MCF 10A (cell line): ENCODE measurements at regions not wholly inside any gene's neighbourhood (a gene's known extent, or its start where the extent isn't known, plus 50 kb on each side); places are given as distances from the start of the nearest gene placed in this dataset.

Experiments
- BruUV-seq: library from RNA; stranded (reverse); fragments of 400-500 nt; replicated peaks from 2 replicates; lab custom pipeline; 2021; lab: Mats Ljungman, UMichigan
- CTCF ChIA-PET: fragments of 300-600 bp; sonication (Branson Sonifier 250); formaldehyde crosslinking; extraction: SDS; loops from one replicate; lab custom pipeline; 2021; ENCODE audit warnings: antibody characterized with exemption, inconsistent platforms; lab: Yijun Ruan, JAX
- POLR2A ChIA-PET: fragments of 300-600, 350-650 bp; sonication (Branson Sonifier 250); formaldehyde crosslinking; extraction: SDS; loops from one replicate; lab custom pipeline; 2020; ENCODE audit warnings: antibody characterized with exemption, inconsistent platforms; lab: Yijun Ruan, JAX
- DNase-seq: peaks from one replicate; pipeline ENCODE4 v3.0.0-alpha.2; 2018; ENCODE audit not compliant: unreplicated experiment
- H3K27ac Mint-ChIP-seq: one replicate; pipeline ENCODE4 v1.8.0; 2022; ENCODE audit warnings: mild to moderate bottlenecking, low read depth, mixed read lengths; ENCODE audit not compliant: unreplicated experiment
- H3K27me3 Mint-ChIP-seq: one replicate; pipeline ENCODE4 v1.8.0; 2022; ENCODE audit warnings: mixed read lengths; ENCODE audit not compliant: insufficient read depth, unreplicated experiment
- H3K36me3 Mint-ChIP-seq: one replicate; pipeline ENCODE4 v1.8.0; 2022; ENCODE audit warnings: mild to moderate bottlenecking, moderate library complexity, mixed read lengths; ENCODE audit not compliant: insufficient read depth, unreplicated experiment
- H3K4me1 Mint-ChIP-seq: one replicate; pipeline ENCODE4 v1.8.0; 2022; ENCODE audit warnings: mixed read lengths; ENCODE audit not compliant: insufficient read depth, unreplicated experiment
- H3K4me3 Mint-ChIP-seq: one replicate; pipeline ENCODE4 v1.8.0; 2022; ENCODE audit warnings: mild to moderate bottlenecking, moderate library complexity, mixed read lengths; ENCODE audit not compliant: unreplicated experiment
- H3K9me3 Mint-ChIP-seq: one replicate; pipeline ENCODE4 v1.8.0; 2022; ENCODE audit warnings: mixed read lengths; ENCODE audit not compliant: unreplicated experiment
- intact Hi-C: fragments of 100-400 bp; cut with micrococcal nuclease; formaldehyde crosslinking; loops from 2 replicates; pipeline ENCODE4 v1.14.1; 2022
- TF ChIP-seq, protein P1 (sequence below): fragments of 200-600 bp; IDR thresholded peaks from one replicate; pipeline ENCODE4 v1.8.0; 2022; ENCODE audit warnings: antibody characterized with exemption, mild to moderate bottlenecking; ENCODE audit not compliant: unreplicated experiment

DNA sequence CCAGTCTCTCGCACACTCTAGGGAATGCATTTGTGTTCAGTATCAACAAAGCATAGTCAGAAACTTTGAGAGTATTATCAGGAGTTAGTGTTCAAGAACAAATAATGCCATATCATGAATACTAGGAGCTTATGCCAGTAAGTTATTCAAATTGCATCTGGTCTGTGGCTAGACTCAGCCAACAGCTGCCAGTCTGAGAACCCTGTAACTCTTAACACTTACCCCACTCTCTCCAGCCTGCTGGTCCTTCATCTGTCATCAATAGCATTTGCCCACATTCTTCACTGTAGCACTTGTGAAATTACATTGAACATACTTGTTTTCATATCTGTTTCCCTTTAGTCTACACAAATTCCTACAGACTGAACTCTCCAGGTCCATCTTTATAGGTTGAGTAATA is 1157.5 kb upstream of the RAG2 start:
- no peaks in the 10 kb centered on the region for H3K4me1 Mint-ChIP-seq
- no peak overlapping the region for H3K27ac Mint-ChIP-seq
- DNase-seq = no peak
- POLR2A ChIA-PET = no interaction called here
- intact Hi-C loops = no loop called here
- H3K4me3 Mint-ChIP-seq = no peak overlapping the region
- no peaks in the 10 kb centered on the region for H3K9me3 Mint-ChIP-seq
- CTCF ChIA-PET = interaction anchor here (0.7 kb wide), 1 partner anchor 953 kb away, joined by 3 read pairs; no protein-coding TSS in a partner anchor
- no TSS peak for BruUV-seq
- H3K36me3 Mint-ChIP-seq = no peaks in the 10 kb centered on the region
- TF ChIP-seq, protein P1, sequence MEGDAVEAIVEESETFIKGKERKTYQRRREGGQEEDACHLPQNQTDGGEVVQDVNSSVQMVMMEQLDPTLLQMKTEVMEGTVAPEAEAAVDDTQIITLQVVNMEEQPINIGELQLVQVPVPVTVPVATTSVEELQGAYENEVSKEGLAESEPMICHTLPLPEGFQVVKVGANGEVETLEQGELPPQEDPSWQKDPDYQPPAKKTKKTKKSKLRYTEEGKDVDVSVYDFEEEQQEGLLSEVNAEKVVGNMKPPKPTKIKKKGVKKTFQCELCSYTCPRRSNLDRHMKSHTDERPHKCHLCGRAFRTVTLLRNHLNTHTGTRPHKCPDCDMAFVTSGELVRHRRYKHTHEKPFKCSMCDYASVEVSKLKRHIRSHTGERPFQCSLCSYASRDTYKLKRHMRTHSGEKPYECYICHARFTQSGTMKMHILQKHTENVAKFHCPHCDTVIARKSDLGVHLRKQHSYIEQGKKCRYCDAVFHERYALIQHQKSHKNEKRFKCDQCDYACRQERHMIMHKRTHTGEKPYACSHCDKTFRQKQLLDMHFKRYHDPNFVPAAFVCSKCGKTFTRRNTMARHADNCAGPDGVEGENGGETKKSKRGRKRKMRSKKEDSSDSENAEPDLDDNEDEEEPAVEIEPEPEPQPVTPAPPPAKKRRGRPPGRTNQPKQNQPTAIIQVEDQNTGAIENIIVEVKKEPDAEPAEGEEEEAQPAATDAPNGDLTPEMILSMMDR = no peak
- H3K27me3 Mint-ChIP-seq = no peaks in the 10 kb centered on the region

DNA sequence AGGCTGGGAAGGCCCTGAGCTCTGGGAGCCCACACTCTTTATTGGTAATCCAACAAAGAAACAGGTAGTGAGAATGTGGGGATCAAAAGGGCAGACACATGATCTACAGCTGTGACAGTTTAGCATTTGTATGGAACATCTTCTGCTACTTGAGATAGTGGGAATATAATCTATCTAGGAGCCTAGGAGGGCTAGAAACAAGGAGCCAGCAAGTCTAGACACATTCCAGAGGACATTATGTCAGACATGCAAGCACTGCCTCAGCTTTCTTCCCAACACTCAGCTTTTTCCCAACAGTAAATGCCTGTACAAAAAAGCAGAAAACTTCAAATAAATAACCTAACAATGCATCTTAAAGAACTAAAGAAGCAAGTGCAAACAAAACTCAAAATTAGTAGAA is 1150.6 kb upstream of the RAG2 start:
- H3K27ac Mint-ChIP-seq = no peak overlapping the region

DNA sequence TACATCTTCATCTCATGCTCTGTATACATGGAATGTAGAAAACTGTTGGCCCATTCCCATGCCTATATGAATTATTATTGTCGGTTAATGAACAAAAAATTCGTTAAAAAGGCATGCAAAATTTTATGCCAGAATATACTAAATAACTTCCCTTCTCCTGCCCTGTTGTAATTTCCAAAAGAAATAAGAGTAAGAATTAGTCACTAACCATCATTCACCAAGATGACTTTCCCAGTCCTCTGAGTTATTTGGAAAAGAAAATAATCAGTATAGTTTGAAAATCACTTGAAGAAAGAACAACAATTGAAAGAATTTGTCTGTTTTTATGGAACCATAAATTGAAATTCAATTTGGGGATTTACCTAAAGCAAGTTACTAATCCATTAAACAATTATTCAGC is 1149.1 kb upstream of the RAG2 start:
- intact Hi-C loops = no loop called here
- no peak for DNase-seq
- H3K36me3 Mint-ChIP-seq = no peaks in the 10 kb centered on the region
- CTCF ChIA-PET = interaction anchor here (1.5 kb wide), 1 partner anchor 10 kb away, joined by 4 read pairs; no protein-coding TSS in a partner anchor
- TF ChIP-seq, protein P1 = no peak
- H3K27ac Mint-ChIP-seq = no peak overlapping the region
- POLR2A ChIA-PET = no interaction called here
- no peaks in the 10 kb centered on the region for H3K4me1 Mint-ChIP-seq
- H3K27me3 Mint-ChIP-seq = no peaks in the 10 kb centered on the region
- H3K9me3 Mint-ChIP-seq = peaks cover 8% of the 10 kb centered on the region
- no TSS peak for BruUV-seq
- H3K4me3 Mint-ChIP-seq = no peak overlapping the region

More for the DNA sequence above, 1150.6 kb upstream of the RAG2 start:
- H3K27me3 Mint-ChIP-seq = no peaks in the 10 kb centered on the region
- H3K4me3 Mint-ChIP-seq = no peak overlapping the region
- ChIA-PET POLR2A (no interaction called here), CTCF (no interaction called here)
- intact Hi-C loops = no loop called here
- H3K36me3 Mint-ChIP-seq = no peaks in the 10 kb centered on the region
- DNase-seq = no peak
- no peaks in the 10 kb centered on the region for H3K4me1 Mint-ChIP-seq
- TF ChIP-seq, protein P1 = no peak
- H3K9me3 Mint-ChIP-seq = peaks cover 8% of the 10 kb centered on the region
- BruUV-seq = no TSS peak

DNA sequence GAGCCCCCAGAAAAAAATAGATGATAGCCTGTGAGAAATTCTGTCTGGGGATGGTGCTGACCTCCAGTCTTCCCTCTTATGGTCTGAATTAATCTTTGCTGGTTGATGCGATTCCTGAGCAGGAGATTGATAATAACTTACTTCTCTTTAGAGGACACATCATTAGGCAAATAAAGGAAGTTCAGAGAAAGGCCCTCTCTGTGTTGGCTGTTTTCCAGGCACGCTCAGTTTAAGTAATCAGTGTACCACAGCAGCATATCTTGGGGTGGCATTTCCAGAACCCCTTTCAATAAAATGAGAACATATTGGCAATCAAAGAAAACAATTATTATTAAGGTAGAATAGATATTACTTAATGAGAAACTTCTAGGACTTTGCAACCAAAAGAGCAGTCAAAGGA is 1129.3 kb upstream of the RAG2 start:
- intact Hi-C loops = no loop called here
- TF ChIP-seq, protein P1 = no peak
- ChIA-PET CTCF (interaction anchor here (0.6 kb wide), 1 partner anchor 850 kb away, joined by 6 read pairs; no protein-coding TSS in a partner anchor), POLR2A (no interaction called here)
- no peak overlapping the region for H3K27ac Mint-ChIP-seq
- no peak for DNase-seq
- no peaks in the 10 kb centered on the region for H3K27me3 Mint-ChIP-seq
- H3K36me3 Mint-ChIP-seq = no peaks in the 10 kb centered on the region
- no TSS peak for BruUV-seq
- H3K4me3 Mint-ChIP-seq = no peak overlapping the region
- H3K4me1 Mint-ChIP-seq = no peaks in the 10 kb centered on the region
- no peaks in the 10 kb centered on the region for H3K9me3 Mint-ChIP-seq
